ENCODE measurements at regions not wholly inside any gene's neighbourhood (a gene's known extent, or its start where the extent isn't known, plus 50 kb on each side); places are given as distances from the start of the nearest gene placed in this dataset.

DNA sequence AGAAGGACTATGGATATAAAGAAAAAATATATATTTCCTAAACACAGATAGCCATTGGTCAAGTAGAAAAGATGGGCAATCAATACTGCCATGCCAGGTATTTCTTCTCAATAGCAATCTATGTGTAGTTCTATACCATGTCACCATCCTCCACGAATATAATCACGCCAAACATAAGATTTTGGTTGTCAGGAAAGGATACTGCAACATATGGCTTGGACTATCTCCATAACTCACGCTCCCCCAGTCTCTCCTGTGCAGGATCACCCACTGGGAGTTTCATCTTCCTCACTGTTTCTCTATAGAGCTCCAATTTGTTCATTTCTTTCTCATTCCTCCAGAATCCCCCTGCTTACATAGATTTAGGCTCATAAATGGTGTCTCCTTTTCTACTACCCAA, 462.9 kb upstream of the KCNMB2 start:
- TF ChIP-seq POLR2A (IDR thresholded peaks at IDR 0.05) = no peak
- TF ChIP-seq, protein P1, sequence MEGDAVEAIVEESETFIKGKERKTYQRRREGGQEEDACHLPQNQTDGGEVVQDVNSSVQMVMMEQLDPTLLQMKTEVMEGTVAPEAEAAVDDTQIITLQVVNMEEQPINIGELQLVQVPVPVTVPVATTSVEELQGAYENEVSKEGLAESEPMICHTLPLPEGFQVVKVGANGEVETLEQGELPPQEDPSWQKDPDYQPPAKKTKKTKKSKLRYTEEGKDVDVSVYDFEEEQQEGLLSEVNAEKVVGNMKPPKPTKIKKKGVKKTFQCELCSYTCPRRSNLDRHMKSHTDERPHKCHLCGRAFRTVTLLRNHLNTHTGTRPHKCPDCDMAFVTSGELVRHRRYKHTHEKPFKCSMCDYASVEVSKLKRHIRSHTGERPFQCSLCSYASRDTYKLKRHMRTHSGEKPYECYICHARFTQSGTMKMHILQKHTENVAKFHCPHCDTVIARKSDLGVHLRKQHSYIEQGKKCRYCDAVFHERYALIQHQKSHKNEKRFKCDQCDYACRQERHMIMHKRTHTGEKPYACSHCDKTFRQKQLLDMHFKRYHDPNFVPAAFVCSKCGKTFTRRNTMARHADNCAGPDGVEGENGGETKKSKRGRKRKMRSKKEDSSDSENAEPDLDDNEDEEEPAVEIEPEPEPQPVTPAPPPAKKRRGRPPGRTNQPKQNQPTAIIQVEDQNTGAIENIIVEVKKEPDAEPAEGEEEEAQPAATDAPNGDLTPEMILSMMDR (IDR thresholded peaks at IDR 0.05) = no peak

All from thyroid gland (tissue), 4 donors.